ENCODE measurements at regions not wholly inside any gene's neighbourhood (a gene's known extent, or its start where the extent isn't known, plus 50 kb on each side); places are given as distances from the start of the nearest gene placed in this dataset.

- WGBS, 2 donors: 58 to 68% methylated on average over 3 of the region's 3 CpGs
- DNase-seq (no peak), ATAC-seq (no peak), FAIRE-seq (no peak)
- Histone ChIP-seq H3K36me3 (no peaks in the 10 kb centered on the region), H3K4me3 (no peak overlapping the region), H3K4me1 (no peaks in the 10 kb centered on the region), H3K27ac (no peak overlapping the region), H3K27me3 (no peaks in the 10 kb centered on the region), H3K9me3 (no peaks in the 10 kb centered on the region)
- intact Hi-C loops (cut with DNase I): no loop called here
- no peak for TF ChIP-seq CTCF (IDR thresholded peaks at IDR 0.05)
Observed at GRCh38 chr11:130615561-130615960, 167.1 kb downstream of the ADAMTS15 start.

GRCh38 chr11:130616573-130616972 is 168.1 kb downstream of the ADAMTS15 start:
- intact Hi-C loops (cut with DNase I): no loop called here
- Histone ChIP-seq H3K27ac (no peak overlapping the region), H3K27me3 (no peaks in the 10 kb centered on the region), H3K36me3 (no peaks in the 10 kb centered on the region), H3K4me3 (no peak overlapping the region), H3K4me1 (no peaks in the 10 kb centered on the region), H3K9me3 (no peaks in the 10 kb centered on the region)
- DNase-seq: no peak
- FAIRE-seq: no peak
- WGBS, 2 donors: 69 to 76% methylated on average over 3 of the region's 3 CpGs
- ATAC-seq: no peak
- no peak for TF ChIP-seq CTCF (IDR thresholded peaks at IDR 0.05)

- Histone ChIP-seq H3K4me3 (no peak overlapping the region), H3K9me3 (no peaks in the 10 kb centered on the region), H3K27ac (no peak overlapping the region), H3K27me3 (no peaks in the 10 kb centered on the region), H3K4me1 (no peaks in the 10 kb centered on the region), H3K36me3 (no peaks in the 10 kb centered on the region)
- no peak for TF ChIP-seq CTCF (IDR thresholded peaks at IDR 0.05)
- no peak for DNase-seq
- ATAC-seq: no peak
- no peak for FAIRE-seq
- intact Hi-C loops (cut with DNase I): no loop called here
- WGBS, 2 donors: 82 to 87% methylated on average over 5 of the region's 5 CpGs
Observed at GRCh38 chr11:130617001-130617400, 168.6 kb downstream of the ADAMTS15 start.

GRCh38 chr11:130620548-130620947 is 172.1 kb downstream of the ADAMTS15 start:
- Histone ChIP-seq H3K36me3 (no peaks in the 10 kb centered on the region), H3K9me3 (no peaks in the 10 kb centered on the region), H3K4me3 (no peak overlapping the region), H3K4me1 (no peaks in the 10 kb centered on the region), H3K27me3 (no peaks in the 10 kb centered on the region), H3K27ac (no peak overlapping the region)
- intact Hi-C loops (cut with DNase I): no loop called here
- ATAC-seq (no peak), DNase-seq (no peak), FAIRE-seq (no peak)
- WGBS, 2 donors: 76 to 85% methylated on average over 4 of the region's 4 CpGs
- no peak for TF ChIP-seq CTCF (IDR thresholded peaks at IDR 0.05)

- H3K9me3 ChIP-seq: no peaks in the 10 kb centered on the region
- DNase-seq: no peak
- no peaks in the 10 kb centered on the region for H3K27me3 ChIP-seq
- WGBS, 2 donors: 49 to 50% methylated on average over 5 of the region's 5 CpGs
- no peak for FAIRE-seq
- no peak for TF ChIP-seq CTCF (IDR thresholded peaks at IDR 0.05)
- no peaks in the 10 kb centered on the region for H3K4me1 ChIP-seq
- ATAC-seq: no peak
- intact Hi-C loops (cut with DNase I): no loop called here
- H3K36me3 ChIP-seq: no peaks in the 10 kb centered on the region
- no peak overlapping the region for H3K4me3 ChIP-seq
- no peak overlapping the region for H3K27ac ChIP-seq
Observed at GRCh38 chr11:130622141-130622542, 173.7 kb downstream of the ADAMTS15 start.
